ENCODE measurements at regions not wholly inside any gene's neighbourhood (a gene's known extent, or its start where the extent isn't known, plus 50 kb on each side); places are given as distances from the start of the nearest gene placed in this dataset.
A peak's percentile ranks its signal among the peaks of the same experiment; 100 is the strongest.

DNA sequence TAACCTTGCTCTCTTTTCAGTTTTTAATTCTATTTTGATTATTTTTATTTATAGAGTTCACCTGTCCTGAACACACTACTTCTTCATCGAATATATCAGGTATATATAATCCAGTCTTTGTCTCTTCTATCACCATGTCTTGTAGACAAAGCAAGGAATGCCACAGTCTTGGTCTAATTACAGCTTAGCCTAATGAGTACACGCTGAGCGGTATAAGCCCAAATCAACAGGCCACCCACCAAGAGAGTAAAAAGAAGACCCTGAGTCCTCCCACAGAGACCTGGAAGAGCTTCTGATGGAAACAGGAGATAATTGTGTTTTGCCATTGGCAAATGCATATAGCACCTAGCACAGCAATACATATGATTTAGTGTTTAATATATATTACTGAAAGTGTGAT is 68.7 kb upstream of the TCF21 start:
- TF ChIP-seq, protein P1, sequence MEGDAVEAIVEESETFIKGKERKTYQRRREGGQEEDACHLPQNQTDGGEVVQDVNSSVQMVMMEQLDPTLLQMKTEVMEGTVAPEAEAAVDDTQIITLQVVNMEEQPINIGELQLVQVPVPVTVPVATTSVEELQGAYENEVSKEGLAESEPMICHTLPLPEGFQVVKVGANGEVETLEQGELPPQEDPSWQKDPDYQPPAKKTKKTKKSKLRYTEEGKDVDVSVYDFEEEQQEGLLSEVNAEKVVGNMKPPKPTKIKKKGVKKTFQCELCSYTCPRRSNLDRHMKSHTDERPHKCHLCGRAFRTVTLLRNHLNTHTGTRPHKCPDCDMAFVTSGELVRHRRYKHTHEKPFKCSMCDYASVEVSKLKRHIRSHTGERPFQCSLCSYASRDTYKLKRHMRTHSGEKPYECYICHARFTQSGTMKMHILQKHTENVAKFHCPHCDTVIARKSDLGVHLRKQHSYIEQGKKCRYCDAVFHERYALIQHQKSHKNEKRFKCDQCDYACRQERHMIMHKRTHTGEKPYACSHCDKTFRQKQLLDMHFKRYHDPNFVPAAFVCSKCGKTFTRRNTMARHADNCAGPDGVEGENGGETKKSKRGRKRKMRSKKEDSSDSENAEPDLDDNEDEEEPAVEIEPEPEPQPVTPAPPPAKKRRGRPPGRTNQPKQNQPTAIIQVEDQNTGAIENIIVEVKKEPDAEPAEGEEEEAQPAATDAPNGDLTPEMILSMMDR (IDR thresholded peaks at IDR 0.05), result no peak
- TF ChIP-seq ZFX (IDR thresholded peaks at IDR 0.05; ENCODE audit: borderline replicate concordance), result no peak
- H3K27ac ChIP-seq, result no peak overlapping the region

DNA sequence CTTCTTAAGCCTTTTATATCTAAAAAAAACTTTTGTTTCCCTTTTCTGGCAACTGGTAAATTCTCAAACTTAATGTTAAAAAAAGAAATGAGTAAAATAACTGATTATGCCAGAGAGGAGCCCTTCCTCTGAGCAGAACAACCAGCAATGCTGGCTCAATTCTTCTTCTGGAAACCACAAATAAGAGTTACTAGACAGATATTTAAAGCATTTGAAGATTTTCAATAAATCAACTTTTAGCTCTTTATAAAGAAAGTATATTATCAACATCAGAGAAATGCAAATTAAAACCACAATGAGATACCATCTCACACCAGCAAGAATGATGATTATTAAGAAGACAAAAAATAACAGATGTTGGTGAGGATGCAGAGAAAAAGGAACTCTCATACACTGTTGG is 61.1 kb upstream of the TCF21 start:
- no peak overlapping the region for H3K27ac ChIP-seq
- TF ChIP-seq, protein P1 (IDR thresholded peaks at IDR 0.05), result no peak
- TF ChIP-seq ZFX (IDR thresholded peaks at IDR 0.05; ENCODE audit: borderline replicate concordance), result no peak

DNA sequence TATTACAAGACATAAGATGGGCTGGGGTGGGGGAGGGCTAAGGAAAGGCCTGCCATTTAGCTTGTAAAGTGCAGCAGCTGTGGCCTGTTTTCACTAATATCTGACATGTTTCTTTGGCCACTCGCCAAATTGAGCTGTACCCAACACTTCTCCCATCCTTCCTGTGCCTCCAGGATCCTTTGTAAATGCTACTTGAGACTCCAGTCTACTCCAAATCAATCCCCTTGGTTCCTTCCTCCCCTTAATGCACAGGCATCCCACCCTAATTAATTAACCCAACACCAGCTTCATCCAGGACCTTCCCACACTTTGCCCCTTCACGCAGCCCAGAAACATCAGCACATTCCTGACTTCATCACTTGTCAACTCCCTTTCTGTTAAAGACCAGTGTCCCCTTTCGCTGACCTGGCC is 55.0 kb upstream of the TCF21 start:
- TF ChIP-seq ZFX (IDR thresholded peaks at IDR 0.05; ENCODE audit: borderline replicate concordance), result no peak
- TF ChIP-seq, protein P1 (IDR thresholded peaks at IDR 0.05), result no peak
- no peak overlapping the region for H3K27ac ChIP-seq

DNA sequence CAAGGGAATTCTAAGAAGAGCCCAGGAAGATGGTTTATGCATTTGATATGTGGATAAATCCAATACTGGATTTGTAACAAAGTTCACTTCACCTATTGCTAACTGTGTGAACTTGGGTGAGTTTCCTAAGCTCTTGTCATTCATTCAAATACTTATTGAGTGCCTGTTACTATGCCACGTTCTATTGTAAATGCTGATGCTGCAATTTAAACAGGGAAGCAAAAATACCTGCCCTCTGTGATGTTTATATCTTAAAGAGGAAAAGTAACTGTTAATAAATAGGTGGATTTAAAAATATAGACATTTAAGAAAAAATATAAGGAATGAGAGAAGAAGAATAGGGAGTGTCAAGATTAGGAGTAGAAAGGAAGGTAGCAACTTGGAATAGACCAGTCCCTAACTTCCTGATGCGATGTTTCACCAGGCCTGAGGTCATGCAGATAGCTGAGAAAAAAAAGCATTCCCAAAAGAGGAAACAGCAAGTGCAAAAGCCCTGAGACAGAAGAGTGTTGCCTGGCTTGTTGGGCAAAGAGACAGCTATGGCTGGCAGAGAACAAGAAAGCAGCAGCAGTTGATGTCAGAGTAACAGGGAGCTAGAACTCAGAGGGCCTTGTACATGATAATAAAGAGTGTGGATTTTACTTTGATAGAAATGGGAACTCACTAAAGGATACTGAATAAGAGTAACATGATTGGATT is 54.3 kb upstream of the TCF21 start:
- no peak overlapping the region for H3K27ac ChIP-seq
- no peak for TF ChIP-seq ZFX (IDR thresholded peaks at IDR 0.05; ENCODE audit: borderline replicate concordance)
- TF ChIP-seq, protein P1 (IDR thresholded peaks at IDR 0.05), result no peak

DNA sequence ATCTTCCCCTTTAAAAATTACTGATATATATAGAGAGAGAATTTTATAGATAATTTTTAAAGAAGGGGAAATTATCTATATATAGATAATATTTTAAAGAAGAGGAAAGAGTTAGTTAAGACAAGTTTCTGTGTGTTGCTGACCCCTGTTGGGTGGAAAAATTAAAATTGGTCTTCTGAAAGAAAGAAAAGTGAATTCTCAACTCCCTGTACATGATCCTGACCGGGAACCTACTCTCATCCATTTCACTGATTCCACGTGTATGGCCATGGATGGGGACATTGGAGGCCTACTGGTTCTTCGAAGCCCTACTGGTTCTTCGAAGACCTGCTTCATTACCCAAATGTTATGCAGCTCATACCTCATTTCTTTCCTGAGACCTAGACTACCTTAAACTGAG is 53.0 kb upstream of the TCF21 start:
- TF ChIP-seq, protein P1 (IDR thresholded peaks at IDR 0.05), result no peak
- TF ChIP-seq ZFX (IDR thresholded peaks at IDR 0.05; ENCODE audit: borderline replicate concordance), result no peak
- H3K27ac ChIP-seq, result no peak overlapping the region

DNA sequence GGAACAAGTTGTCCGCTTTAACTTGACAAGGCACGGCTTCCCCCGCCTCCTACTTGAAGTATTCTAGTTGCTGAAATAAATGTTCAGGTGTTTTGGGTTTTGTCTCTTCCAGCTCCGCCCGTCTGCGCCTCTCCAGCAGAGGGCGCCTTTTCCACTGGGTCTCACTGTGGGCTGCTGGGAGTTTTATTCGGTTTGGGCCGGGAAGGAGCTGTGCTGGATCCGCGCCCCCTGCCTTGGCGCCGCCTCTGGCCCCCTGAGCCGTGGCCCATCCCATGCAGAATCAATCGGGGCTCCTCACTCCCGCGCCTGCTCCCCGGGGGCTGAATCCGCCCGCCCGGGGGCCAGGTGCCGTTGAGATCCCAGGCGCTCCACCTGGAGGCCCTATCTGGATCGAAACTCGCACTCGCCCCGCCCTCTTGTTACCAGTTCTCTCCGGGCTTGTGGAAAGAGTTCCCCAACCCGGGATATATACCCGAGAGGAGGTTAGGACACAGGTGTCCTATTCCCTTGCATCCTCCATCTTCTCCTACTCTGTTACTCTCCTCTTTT is 51.0 kb upstream of the TCF21 start:
- TF ChIP-seq, protein P1 (IDR thresholded peaks at IDR 0.05), result peak; percentile 98
- no peak for TF ChIP-seq ZFX (IDR thresholded peaks at IDR 0.05; ENCODE audit: borderline replicate concordance)
- no peak overlapping the region for H3K27ac ChIP-seq
